B cell (primary cell): ENCODE measurements at regions not wholly inside any gene's neighbourhood (a gene's known extent, or its start where the extent isn't known, plus 50 kb on each side); places are given as distances from the start of the nearest gene placed in this dataset.

ENCODE experiments used
- ATAC-seq: fragments of 200-7000 bp; cut with Tn5 transposase; one replicate; pipeline ENCODE4 v1.10.0; 2021; ENCODE audit warnings: low read depth, mild to moderate bottlenecking, moderate number of reproducible peaks, moderate library complexity
- CTCF ChIA-PET: fragments of 350-600 bp; sonication (Branson Sonifier 250); formaldehyde crosslinking; loops from one replicate; lab custom pipeline; 2021; ENCODE audit warnings: antibody characterized with exemption, inconsistent platforms; lab: Charles Lee
- POLR2A ChIA-PET: fragments of 350-600 bp; sonication (Branson Sonifier 250); formaldehyde crosslinking; loops from one replicate; lab custom pipeline; 2021; ENCODE audit warnings: antibody characterized with exemption; lab: Charles Lee
- DNase-seq: peaks from one replicate; pipeline ENCODE4 v3.0.0; 2013
- H2AFZ ChIP-seq: 2 replicates; pipeline ENCODE4 v1.6.1; 2012; ENCODE audit warnings: mild to moderate bottlenecking, low read depth, low read length; ENCODE audit not compliant: insufficient read depth, poor library complexity, severe bottlenecking
- H3K27ac ChIP-seq, 2 donors: 1 replicate in 1 of 2; 2 replicates in 1 of 2; pipeline ENCODE4 v1.5.1; 2012 to 2013; ENCODE audit warnings: low read length in 2 of 2, mild to moderate bottlenecking in 2 of 2, moderate library complexity in 1 of 2
- H3K27me3 ChIP-seq, 4 experiments: fragments of 200-600 bp in 1 of 4; sonication (generic) in 1 of 4; replicated peaks in 1 of 4; 1 replicate in 2 of 4; 2 replicates in 2 of 4; pipeline versions ENCODE4 v1.6.1 to v1.7.0; 2013 to 2016; ENCODE audit warnings: low read length in 3 of 4, mild to moderate bottlenecking in 2 of 4, mixed read lengths in 1 of 4, moderate library complexity in 1 of 4; ENCODE audit not compliant: insufficient read depth in 4 of 4, control insufficient read depth in 3 of 4; ENCODE audit errors: control extremely low read depth in 1 of 4
- H3K36me3 ChIP-seq, 2 experiments: replicated peaks in 1 of 2; 1 replicate in 1 of 2; 2 replicates in 1 of 2; pipeline versions ENCODE4 v1.6.1 to v1.7.1; 2013; ENCODE audit warnings: low read length in 1 of 2; ENCODE audit not compliant: insufficient read depth in 2 of 2, control insufficient read depth in 1 of 2; ENCODE audit errors: control extremely low read depth in 1 of 2, extremely low read depth in 1 of 2
- H3K4me1 ChIP-seq, 2 donors: fragments of 200-600 bp in 1 of 2; sonication (generic) in 1 of 2; 1 replicate in 1 of 2; 2 replicates in 1 of 2; pipeline versions ENCODE4 v1.5.1 to v1.6.1; 2013 to 2017; ENCODE audit warnings: low read length in 2 of 2; ENCODE audit not compliant: control insufficient read depth in 2 of 2, insufficient read depth in 2 of 2
- H3K4me2 ChIP-seq: replicated peaks from 2 replicates; pipeline ENCODE3; 2012; ENCODE audit warnings: mild to moderate bottlenecking, low read depth, low read length; ENCODE audit not compliant: poor library complexity, severe bottlenecking
- H3K4me3 ChIP-seq, 5 experiments: fragments of 200-600 bp in 1 of 5; sonication (generic) in 1 of 5; 1 replicate in 3 of 5; 2 replicates in 2 of 5; pipeline versions ENCODE4 v1.5.1 to v1.7.0; 2011 to 2016; ENCODE audit warnings: low read length in 4 of 5, mild to moderate bottlenecking in 4 of 5, low read depth in 2 of 5, control low read depth in 1 of 5, moderate library complexity in 1 of 5; ENCODE audit not compliant: insufficient read depth in 1 of 5; ENCODE audit errors: control extremely low read depth in 1 of 5, extremely low read depth in 1 of 5
- H3K79me2 ChIP-seq: fragments of 200-600 bp; sonication (generic); one replicate; pipeline ENCODE4 v1.6.0; 2016; ENCODE audit warnings: low read length; ENCODE audit not compliant: control insufficient read depth, insufficient read depth
- H3K9ac ChIP-seq: fragments of 200-600 bp; sonication (generic); 2 replicates; pipeline ENCODE4 v1.6.1; 2017; ENCODE audit warnings: mild to moderate bottlenecking, low read length, moderate library complexity
- H3K9me3 ChIP-seq, 3 donors: one replicate each; pipeline versions ENCODE4 v1.6.1 to v1.7.1; 2013; ENCODE audit warnings: low read length in 2 of 3; ENCODE audit not compliant: control insufficient read depth in 2 of 3, insufficient read depth in 1 of 3; ENCODE audit errors: control extremely low read depth in 1 of 3
- H4K20me1 ChIP-seq: 2 replicates; pipeline ENCODE4 v1.6.0; 2012; ENCODE audit warnings: mild to moderate bottlenecking, low read length; ENCODE audit not compliant: insufficient read depth, control insufficient read depth, poor library complexity, severe bottlenecking
- H3K27ac Mint-ChIP-seq: one replicate; pipeline ENCODE4 v1.8.0; 2021; ENCODE audit warnings: mixed read lengths
- H3K27me3 Mint-ChIP-seq: one replicate; pipeline ENCODE4 v1.8.0; 2021; ENCODE audit warnings: mixed read lengths
- H3K4me1 Mint-ChIP-seq: one replicate; pipeline ENCODE4 v1.8.0; 2021; ENCODE audit warnings: mixed read lengths
- H3K4me3 Mint-ChIP-seq: one replicate; pipeline ENCODE4 v1.8.0; 2021; ENCODE audit warnings: mixed read lengths
- H3K9me3 Mint-ChIP-seq: one replicate; pipeline ENCODE4 v1.8.0; 2022; ENCODE audit warnings: mixed read lengths; ENCODE audit not compliant: insufficient read depth
- EZH2 ChIP-seq: IDR thresholded peaks from 2 replicates; pipeline ENCODE4 v1.6.1; 2012; ENCODE audit warnings: borderline replicate concordance, low read depth, mild to moderate bottlenecking, moderate library complexity, low read length; ENCODE audit not compliant: insufficient read depth, poor library complexity, severe bottlenecking
- WGBS: methylation state at CpG from one replicate; pipeline ENCODE4 v1.1.5; 2013; ENCODE audit warnings: missing lambda C conversion rate; ENCODE audit not compliant: insufficient coverage; 5-methylcytosine and 5-hydroxymethylcytosine counted together
- intact Hi-C: fragments of 100-400 bp; cut with micrococcal nuclease; formaldehyde crosslinking; loops from one replicate; pipeline ENCODE4 v1.10.0; 2022
- TF ChIP-seq, protein P1 (sequence below): fragments of 200-600 bp; IDR thresholded peaks from one replicate; pipeline ENCODE4 v1.8.0; 2022; ENCODE audit warnings: antibody characterized with exemption, mild to moderate bottlenecking

DNA sequence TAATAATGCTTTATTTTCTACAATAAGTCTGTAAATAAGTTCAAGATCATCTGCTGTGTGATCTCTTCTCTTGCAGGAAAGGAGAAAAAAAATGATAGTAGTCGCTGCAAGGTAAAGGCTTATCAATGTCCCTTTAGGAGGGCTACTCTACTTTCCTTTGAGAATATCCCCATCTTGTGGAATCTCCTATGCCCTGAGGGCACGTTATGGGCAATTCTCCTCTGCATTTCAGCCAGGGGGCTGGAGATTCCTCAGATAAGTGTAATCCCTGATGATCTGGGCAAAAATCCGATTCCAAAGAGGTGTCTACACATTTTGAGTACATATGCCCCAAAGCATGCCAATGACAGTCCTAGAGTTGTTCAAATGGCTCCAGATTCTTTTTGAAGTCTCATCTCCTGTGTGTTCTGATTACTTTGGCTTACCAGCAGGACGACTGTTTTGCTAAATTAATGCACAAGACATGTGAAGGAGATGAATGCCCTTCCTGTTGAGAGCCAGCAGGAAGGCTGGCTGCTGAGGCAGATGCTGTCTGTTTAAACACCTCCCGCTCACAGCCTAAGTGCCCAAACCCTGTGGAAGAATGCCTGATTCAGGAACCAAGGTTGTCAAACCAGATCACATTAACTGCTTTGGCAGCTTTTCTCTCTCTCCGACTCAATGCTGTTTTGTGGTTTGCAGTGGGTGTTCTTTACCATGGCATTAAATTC, 171.2 kb upstream of the COL1A2 start:
- H3K4me3 Mint-ChIP-seq, result no peak overlapping the region

GRCh38 chr7:94228223-94228622, 166.5 kb upstream of the COL1A2 start:
- no peak overlapping the region for H3K27ac Mint-ChIP-seq

More for the DNA sequence above, 171.2 kb upstream of the COL1A2 start:
- H2AFZ ChIP-seq, result no peak overlapping the region
- no peaks in the 10 kb centered on the region for H3K9me3 Mint-ChIP-seq
- no peak overlapping the region for H3K4me2 ChIP-seq
- H3K4me1 Mint-ChIP-seq, result no peaks in the 10 kb centered on the region
- H3K27me3 ChIP-seq, result peaks cover 0 to 2% (median 0%) of the 10 kb centered on the region in 4 experiments
- intact Hi-C loops, result loop anchor here (1.0 to 10.0 kb wide), 8 partner anchors 109 to 976 kb away; no protein-coding TSS in a partner anchor
- no peaks in the 10 kb centered on the region for H3K36me3 ChIP-seq
- no peak overlapping the region for H3K27ac ChIP-seq
- no peaks in the 10 kb centered on the region for H3K27me3 Mint-ChIP-seq
- CTCF ChIA-PET, result interaction anchor here (0.7 to 1.9 kb wide), 12 partner anchors 17 to 781 kb away, joined by 3 to 9 read pairs (median 4); partner anchors contain the start of genes COL1A2 and GNG11
- no peaks in the 10 kb centered on the region for H4K20me1 ChIP-seq
- no peak overlapping the region for H3K4me3 ChIP-seq
- H3K9me3 ChIP-seq, result no peaks in the 10 kb centered on the region
- POLR2A ChIA-PET, result no interaction called here
- H3K27ac Mint-ChIP-seq, result no peak overlapping the region
- ATAC-seq (peak; percentile 45), DNase-seq (peak; percentile 32)
- H3K9ac ChIP-seq, result no peak overlapping the region
- 61% methylated on average over 3 of the region's 6 CpGs for WGBS
- no peak for TF ChIP-seq EZH2
- TF ChIP-seq, protein P1, sequence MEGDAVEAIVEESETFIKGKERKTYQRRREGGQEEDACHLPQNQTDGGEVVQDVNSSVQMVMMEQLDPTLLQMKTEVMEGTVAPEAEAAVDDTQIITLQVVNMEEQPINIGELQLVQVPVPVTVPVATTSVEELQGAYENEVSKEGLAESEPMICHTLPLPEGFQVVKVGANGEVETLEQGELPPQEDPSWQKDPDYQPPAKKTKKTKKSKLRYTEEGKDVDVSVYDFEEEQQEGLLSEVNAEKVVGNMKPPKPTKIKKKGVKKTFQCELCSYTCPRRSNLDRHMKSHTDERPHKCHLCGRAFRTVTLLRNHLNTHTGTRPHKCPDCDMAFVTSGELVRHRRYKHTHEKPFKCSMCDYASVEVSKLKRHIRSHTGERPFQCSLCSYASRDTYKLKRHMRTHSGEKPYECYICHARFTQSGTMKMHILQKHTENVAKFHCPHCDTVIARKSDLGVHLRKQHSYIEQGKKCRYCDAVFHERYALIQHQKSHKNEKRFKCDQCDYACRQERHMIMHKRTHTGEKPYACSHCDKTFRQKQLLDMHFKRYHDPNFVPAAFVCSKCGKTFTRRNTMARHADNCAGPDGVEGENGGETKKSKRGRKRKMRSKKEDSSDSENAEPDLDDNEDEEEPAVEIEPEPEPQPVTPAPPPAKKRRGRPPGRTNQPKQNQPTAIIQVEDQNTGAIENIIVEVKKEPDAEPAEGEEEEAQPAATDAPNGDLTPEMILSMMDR, result peak; percentile 45
- no peaks in the 10 kb centered on the region for H3K4me1 ChIP-seq
- H3K79me2 ChIP-seq, result no peaks in the 10 kb centered on the region

More at GRCh38 chr7:94228223-94228622, 166.5 kb upstream of the COL1A2 start:
- H3K4me3 ChIP-seq, result no peak overlapping the region
- peaks cover 8% of the 10 kb centered on the region for H3K27me3 Mint-ChIP-seq
- no peak overlapping the region for H3K9ac ChIP-seq
- no peak for ATAC-seq
- H2AFZ ChIP-seq, result no peak overlapping the region
- H3K4me1 Mint-ChIP-seq, result no peaks in the 10 kb centered on the region
- CTCF ChIA-PET, result interaction anchor here (1.3 kb wide), 1 partner anchor 325 kb away, joined by 3 read pairs; no protein-coding TSS in a partner anchor
- H3K4me3 Mint-ChIP-seq, result no peak overlapping the region
- intact Hi-C loops, result loop anchor here (10.0 kb wide), 2 partner anchors 113 to 413 kb away; no protein-coding TSS in a partner anchor
- H3K9me3 Mint-ChIP-seq, result no peaks in the 10 kb centered on the region
- H3K4me2 ChIP-seq, result no peak overlapping the region
- no peak for DNase-seq
- no peaks in the 10 kb centered on the region for H3K36me3 ChIP-seq
- no peaks in the 10 kb centered on the region for H3K9me3 ChIP-seq
- TF ChIP-seq, protein P1, result no peak
- TF ChIP-seq EZH2, result no peak
- no peaks in the 10 kb centered on the region for H3K79me2 ChIP-seq
- POLR2A ChIA-PET, result no interaction called here
- H4K20me1 ChIP-seq, result no peaks in the 10 kb centered on the region
- no peaks in the 10 kb centered on the region for H3K4me1 ChIP-seq
- peaks cover 0 to 2% (median 0%) of the 10 kb centered on the region in 4 experiments for H3K27me3 ChIP-seq
- no peak overlapping the region for H3K27ac ChIP-seq
